HG02571 (cell line): ENCODE measurements at regions not wholly inside any gene's neighbourhood (a gene's known extent, or its start where the extent isn't known, plus 50 kb on each side); places are given as distances from the start of the nearest gene placed in this dataset.

ENCODE experiments used
- ATAC-seq: cut with Tn5 transposase; IDR thresholded peaks from one replicate; pipeline ENCODE4 v1.9.1; 2021; ENCODE audit warnings: mild to moderate bottlenecking, moderate library complexity; ENCODE audit not compliant: unreplicated experiment

- ATAC-seq: no peak
Observed at GRCh38 chr5:35436400-35437057, 181.1 kb upstream of the SPEF2 start.

DNA sequence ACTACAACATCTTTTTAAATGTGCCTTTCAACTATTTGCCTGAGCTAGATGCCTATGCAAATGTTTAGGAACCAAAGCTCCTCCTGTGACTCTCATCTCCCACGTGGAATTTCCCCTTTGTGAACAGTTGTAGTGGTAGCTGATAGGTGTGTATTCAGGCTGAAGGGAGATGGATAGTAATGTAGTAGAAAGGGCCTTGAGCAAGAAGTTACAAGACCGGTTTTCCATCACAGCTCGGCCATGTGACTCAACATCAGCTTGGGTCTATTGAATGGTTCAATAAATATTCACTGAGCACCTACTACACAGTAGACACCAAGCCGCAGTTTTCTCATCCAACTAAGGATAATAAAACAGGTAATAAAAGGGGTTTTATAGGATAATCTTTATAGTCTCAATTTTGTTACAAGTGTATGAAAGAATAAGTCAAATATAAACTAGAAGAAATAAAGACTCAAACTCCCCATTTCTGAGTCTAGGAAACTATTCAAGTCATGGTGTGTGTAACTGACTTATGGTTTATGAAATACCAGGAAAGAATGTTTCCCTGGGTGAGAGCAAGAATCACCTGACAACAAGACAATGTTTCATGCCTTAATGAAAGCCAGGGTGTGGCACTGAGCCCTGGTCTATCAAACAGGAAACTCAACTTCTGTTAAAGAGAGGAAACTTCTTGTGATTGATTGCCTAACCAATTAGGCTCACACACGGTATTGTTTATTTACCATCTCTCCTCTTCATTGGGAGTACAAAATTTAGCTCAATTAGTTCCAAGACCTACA lies 187.1 kb upstream of the SPEF2 start:
- no peak for ATAC-seq

- ATAC-seq: no peak
Observed at GRCh38 chr5:35420200-35420599, 189.9 kb upstream of the PRLR start.

DNA sequence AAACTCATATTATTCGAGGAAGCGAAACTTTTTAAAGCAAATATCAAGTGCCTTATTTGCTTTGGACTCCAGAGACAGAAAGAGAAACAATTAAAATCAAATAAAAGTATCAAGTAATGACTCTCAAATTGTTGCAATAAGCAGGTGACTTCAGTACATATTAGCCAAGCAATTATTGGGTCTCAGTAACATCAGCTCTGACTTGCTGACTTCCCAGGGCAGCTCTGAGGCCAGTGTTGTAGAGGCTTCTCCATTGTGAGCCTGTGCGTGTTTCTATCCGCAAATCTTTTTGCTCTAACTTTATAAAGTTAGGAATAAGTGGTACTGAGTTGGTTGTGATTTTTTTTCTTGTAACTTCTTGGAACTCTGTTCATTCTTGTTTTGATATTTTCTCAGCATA lies 186.8 kb upstream of the PRLR start:
- ATAC-seq: no peak

- ATAC-seq: no peak
Observed at GRCh38 chr5:35416217-35416988, 186.1 kb upstream of the PRLR start.

GRCh38 chr5:35415309-35415708 lies 185.0 kb upstream of the PRLR start:
- ATAC-seq: no peak

- no peak for ATAC-seq
Observed at GRCh38 chr5:35409361-35409760, 179.1 kb upstream of the PRLR start.

- no peak for ATAC-seq
Observed at GRCh38 chr5:35408146-35408545, 177.9 kb upstream of the PRLR start.

DNA sequence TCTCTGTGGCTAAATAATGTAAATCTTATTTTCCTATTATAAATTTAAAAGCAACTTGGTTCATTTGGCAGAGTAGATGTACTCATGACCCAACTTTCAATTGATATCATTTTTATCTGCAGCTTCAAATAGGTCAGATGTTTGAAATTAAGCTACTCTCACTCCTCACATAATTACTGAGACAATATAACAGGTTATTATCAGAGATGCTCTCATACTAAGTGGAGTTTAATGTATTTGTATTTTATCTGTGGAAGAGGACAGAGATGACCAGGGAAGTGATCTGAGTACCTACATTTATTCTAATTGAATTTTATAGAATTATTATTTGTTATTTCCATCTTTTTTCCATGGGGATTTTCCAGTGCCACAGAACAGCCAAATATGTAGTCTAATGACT lies 177.4 kb upstream of the PRLR start:
- no peak for ATAC-seq

DNA sequence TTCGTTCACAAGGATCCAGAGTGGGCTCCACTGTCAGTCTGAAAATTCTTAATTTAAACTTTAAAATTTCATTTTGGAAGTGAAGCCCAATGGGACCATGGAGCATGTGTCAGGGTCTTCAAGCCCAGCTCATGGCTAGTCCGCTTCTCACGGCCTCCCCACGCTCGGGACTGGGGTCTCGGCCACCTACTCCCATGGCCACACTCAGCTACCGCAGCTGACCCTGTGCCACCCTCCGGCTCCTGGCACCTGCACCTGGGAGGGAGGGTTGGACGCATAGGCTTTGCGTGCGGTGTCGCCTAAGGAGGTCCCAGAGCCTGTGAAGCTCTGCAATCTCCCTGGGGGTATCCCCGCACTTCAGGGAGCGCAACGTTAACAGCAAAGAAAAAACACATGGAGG lies 175.7 kb upstream of the PRLR start:
- ATAC-seq: no peak

- no peak for ATAC-seq
Observed at GRCh38 chr5:35404701-35405100, 174.4 kb upstream of the PRLR start.

- ATAC-seq: no peak
Observed at GRCh38 chr5:35393901-35394300, 163.6 kb upstream of the PRLR start.

DNA sequence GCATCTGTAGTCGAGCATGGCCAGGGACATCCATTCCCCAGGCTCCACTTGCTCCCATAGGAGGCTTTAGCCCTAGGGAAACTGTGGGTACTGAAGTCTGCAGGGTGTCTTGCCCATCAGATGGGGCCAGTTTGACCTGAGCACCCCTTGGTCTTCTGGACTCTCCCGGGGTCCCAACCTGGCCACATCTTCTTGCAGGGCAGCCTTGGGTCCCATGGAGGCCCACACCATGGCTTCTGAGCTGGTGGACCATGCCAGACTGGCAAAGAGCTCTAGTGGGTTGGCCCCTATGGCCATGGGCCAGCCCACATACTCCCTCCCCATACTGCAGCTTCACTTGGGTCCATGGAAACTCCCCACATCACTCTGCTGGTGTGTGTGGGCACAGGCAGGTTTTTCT lies 154.4 kb upstream of the PRLR start:
- ATAC-seq: no peak

DNA sequence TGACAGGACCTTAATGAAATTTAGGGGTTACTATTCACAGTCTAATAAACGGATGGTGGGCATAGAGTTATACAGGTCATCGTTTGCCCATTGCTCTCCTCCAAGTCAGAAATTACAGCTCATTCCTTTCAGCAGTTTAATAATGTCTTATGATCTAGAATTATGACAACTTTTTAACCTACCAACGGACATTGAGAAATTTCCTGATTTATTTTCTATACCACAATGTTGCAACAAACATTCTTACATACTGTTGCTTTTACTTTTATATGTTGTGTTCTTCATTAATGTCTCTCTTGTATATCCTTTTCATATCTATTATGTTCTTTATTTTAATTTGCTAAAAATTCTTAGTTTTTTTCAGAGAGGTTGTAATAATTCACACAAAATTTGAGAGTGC lies 152.8 kb upstream of the PRLR start:
- no peak for ATAC-seq

DNA sequence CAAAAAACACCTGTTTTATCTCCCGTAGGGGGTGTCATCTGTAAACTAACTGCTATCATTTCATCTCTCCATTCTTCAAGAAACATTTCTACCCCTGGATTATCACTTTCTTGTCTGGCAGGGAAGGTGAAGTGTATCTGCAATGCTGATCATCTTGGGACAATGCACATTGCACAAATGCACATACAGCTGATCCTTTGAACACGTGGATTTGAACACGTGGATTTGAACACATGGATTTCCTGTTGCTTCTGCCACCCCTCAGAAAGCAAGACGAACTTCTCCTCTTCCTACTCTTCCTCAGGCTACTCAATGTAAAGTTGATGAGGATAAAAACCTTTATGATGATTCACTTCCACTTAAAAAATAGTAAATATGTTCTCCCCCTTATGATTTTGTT lies 147.4 kb upstream of the PRLR start:
- no peak for ATAC-seq

- no peak for ATAC-seq
Observed at GRCh38 chr5:35374584-35374983, 144.3 kb upstream of the PRLR start.

DNA sequence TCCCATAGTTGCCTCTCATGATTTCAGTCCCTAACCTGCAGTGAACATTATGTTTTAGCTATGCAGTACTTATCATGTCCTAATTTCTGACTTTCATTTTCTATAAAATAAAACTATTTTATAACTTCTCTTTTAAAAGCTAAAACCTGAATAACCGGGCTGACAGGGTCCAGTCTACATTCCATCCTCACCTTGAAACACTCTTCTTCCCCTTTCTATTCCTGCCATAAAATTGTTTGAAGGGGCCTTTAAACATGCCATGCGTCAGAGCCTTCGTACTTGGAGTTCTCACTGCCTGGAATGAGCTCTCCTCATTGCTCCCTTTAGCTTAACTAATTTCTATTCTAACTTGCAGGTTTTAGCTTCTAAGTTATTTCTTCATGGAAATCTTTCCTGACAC lies 143.0 kb upstream of the PRLR start:
- ATAC-seq: no peak

- no peak for ATAC-seq
Observed at GRCh38 chr5:35372482-35372881, 142.2 kb upstream of the PRLR start.

DNA sequence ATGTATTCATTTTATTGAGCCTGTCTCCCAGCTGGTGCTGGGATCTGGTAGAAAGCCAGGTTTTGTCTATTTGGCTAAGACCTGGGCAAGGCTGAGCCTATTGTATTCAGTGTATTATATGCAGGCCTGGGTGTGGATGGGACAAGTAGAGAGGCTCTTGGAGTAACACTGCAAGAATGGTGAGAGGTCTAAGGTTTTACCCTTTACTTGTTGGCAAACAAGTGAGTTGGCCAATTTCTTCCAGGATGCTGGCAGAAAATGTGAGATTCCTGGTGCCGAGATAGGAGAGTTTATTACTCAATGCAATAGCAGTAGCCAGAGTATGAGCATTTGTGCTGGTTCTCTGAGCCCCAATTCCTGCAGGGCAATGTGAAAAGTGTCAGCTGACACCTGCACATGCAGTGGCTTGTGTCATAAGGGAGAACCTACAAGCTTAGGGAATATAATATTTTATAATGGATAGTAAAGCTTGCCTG lies 141.7 kb upstream of the PRLR start:
- no peak for ATAC-seq

GRCh38 chr5:35370871-35371270 lies 140.6 kb upstream of the PRLR start:
- no peak for ATAC-seq

DNA sequence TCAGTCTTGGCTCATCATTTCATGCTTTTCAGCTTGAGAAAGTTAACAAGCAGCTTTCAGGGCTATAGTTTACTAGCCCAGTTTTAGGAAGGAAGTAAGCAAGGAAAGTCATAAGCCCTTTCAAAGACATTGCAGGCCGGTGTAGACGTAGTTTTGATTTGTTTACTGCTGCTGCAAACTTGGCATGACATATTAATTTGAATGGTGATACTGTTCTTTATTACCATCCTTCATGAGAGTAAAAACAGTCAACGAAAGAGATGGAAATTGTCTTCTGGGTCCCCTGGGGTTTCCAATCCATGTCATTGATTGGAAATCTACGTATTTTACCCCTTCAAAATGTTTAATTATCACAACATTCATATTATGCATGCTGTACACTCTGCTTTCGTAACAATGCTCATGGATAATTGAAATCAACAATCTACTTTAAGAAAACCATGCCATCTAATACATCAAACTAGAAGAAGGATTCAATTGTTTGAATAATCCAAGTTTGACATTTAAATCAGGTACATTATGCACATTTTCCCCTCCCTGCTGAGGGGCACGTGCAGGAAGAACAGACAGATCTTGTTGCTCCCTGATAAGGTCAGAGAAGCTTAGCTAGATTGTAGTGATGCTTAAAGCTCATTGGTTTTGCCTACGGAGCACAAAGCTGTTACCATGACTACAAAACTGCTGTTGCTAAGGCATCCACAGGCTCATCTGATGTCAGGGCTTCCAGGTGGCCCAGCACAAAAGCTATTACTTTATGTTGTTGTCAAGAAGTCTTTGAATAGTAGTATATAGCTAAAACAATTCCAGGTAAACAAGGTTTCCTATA lies 139.9 kb upstream of the PRLR start:
- ATAC-seq: no peak
